22Rv1 (cell line): ENCODE measurements at regions not wholly inside any gene's neighbourhood (a gene's known extent, or its start where the extent isn't known, plus 50 kb on each side); places are given as distances from the start of the nearest gene placed in this dataset.

Source experiments
- H3K27ac ChIP-seq: fragments of 450-650 bp; 2 replicates; pipeline ENCODE4 v1.5.1; 2017
- CTCF ChIP-seq: fragments of 450-650 bp; IDR thresholded peaks from 2 replicates; pipeline ENCODE4 v1.5.1; 2017; ENCODE audit warnings: mild to moderate bottlenecking
- ZFX ChIP-seq: fragments of 450-650 bp; IDR thresholded peaks from 2 replicates; pipeline ENCODE4 v1.6.1; 2017; ENCODE audit warnings: antibody characterized with exemption, borderline replicate concordance

DNA sequence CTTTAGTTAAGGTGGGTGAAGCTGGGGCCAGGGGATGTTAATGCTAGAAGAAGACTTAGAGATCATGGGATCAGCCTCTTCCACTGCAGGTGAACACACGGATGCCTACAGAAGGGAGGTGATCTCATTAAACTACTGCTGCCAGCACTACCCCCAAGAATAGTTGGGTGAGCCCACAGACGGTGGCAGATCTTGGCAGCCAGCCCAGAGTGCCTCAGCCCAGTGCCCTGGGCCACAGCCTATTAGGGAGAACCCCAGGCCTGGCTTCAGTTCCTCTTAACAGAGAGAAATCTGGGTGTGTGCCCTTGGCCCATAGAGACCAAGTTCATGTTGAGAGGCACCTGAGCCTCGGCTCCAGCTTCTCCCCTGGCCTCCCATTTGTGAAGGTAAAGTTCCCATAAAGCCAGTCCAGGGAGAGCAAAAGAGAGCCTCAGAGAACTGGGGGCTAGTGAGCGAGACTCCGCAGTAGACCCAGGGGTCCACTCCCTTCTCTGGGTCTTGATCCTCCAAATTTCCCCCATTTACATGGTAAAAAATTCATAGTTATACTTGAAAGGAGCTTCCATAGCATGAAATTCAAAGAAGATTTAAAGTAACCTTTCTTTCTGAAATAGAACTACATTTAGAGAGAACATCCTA lies 125.0 kb upstream of the CCND2 start:
- H3K27ac ChIP-seq = no peak overlapping the region
- TF ChIP-seq CTCF (no peak), ZFX (no peak)

DNA sequence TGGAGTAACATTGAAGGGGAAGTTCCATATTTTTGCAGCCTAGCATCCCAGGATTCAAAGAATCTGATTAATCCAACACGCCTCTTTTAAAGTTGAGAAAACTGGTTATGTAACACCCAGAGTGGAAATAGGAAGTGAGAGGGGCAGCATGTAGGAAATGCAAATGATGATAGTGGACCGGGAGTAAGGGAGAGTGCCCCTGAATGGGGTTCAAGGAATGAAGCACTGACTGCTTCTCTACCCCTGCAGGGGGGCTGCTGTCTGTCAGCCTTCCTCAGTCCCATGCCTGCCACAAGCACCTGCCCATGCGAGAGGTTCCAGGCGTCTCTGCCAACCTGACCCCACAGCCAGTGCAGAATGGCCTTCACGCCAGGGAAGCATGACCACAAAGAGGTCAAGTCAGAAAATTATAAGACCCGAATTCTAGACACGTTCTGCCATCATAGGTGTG lies 126.5 kb upstream of the CCND2 start:
- H3K27ac ChIP-seq = no peak overlapping the region
- TF ChIP-seq CTCF (no peak), ZFX (no peak)

- TF ChIP-seq CTCF (no peak), ZFX (no peak)
- H3K27ac ChIP-seq = no peak overlapping the region
These were observed 127.3 kb upstream of the CCND2 start for GRCh38 chr12:4145990-4146859.

GRCh38 chr12:4144676-4145075 lies 128.9 kb upstream of the CCND2 start:
- H3K27ac ChIP-seq = no peak overlapping the region
- no peak for TF ChIP-seq ZFX
- TF ChIP-seq CTCF = no peak

GRCh38 chr12:4143896-4144295 lies 129.7 kb upstream of the CCND2 start:
- no peak overlapping the region for H3K27ac ChIP-seq
- TF ChIP-seq CTCF (peak; percentile 35), ZFX (no peak)

DNA sequence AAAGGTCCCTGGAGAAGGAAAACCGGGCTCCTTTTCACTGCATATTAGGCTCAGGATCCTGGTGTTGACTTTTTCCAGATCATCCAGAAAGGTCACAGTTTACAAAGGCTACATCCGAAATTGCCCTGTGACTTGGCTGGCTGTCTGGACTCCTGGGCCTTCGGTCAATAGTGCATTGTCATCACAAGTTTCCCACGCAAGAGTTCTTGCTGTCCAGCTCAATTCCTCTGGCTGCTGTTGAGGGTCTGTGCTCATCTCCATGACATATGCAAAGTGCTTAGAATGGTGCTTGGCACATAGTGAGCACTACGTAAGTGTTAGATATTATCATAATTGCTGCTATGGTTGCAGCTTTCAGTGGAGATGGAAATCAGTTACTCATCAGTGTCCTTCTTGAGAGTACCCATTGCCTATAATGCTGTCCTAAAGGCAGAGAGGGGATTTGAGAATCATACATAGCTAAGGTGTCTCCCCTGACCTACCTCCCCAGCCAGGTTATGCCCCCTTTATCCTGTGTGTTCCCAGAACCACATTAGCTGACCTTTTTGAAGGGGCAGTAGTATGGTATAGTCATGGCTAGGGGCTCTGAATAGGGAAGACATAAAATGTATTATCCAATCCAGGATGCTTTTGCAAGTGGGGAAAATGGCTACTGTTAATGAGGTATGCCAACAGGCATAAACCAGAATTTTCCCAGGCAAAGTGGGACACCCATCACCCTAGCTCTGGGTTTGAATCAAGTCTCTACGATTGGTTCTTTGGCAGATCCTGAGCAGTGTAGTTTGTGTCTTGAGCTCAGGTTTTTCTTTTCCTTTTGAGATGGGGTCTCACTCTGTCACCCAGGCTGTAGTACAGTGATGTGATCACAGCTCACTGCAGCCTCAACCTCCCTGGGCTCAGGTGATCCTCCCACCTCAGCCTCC lies 132.0 kb upstream of the CCND2 start:
- no peak overlapping the region for H3K27ac ChIP-seq
- no peak for TF ChIP-seq ZFX
- TF ChIP-seq CTCF = no peak
